HG03196 (cell line): ENCODE measurements at regions not wholly inside any gene's neighbourhood (a gene's known extent, or its start where the extent isn't known, plus 50 kb on each side); places are given as distances from the start of the nearest gene placed in this dataset.
"Not testable (repeated sequence)": the region's sequence is repeated elsewhere in the genome, so short reads cannot be mapped to it uniquely, and the experiment has no call there.

Experiments
- ATAC-seq: cut with Tn5 transposase; IDR thresholded peaks from one replicate; pipeline ENCODE4 v1.9.1; 2021; ENCODE audit not compliant: unreplicated experiment

DNA sequence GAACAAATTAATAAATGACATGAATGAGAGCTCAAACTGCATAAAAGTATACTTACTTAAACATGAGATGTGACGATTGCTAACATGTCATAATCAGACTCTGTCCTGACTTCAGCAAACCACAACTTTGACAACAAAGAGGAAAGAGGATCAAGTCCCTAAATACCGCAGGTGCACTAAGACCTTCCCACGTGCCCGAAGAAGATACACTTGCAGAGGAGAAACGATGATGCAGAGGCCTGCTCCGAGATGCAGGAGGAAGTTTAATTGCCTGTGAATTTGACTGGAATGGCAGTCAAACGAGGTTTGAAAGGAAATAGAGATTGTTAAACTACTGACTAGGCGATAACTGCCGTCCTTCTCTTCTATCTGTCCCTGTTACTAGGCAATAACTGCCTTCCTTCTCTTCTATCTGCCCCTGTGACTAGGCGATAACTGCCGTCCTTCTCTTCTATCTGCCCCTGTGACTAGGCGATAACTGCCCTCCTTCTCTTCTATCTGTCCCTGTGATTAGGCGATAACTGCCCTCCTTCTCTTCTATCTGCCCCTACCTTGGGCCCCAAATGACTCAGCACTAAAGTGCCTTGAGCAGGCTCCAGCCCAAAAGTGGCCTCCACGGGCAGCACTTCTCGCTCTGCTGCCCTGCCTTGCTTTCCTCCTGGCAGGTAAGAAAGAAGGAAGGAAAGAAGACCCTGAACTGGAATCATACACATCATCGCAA, 2226.0 kb upstream of the DEFB115 start:
- ATAC-seq: not testable (repeated sequence)

DNA sequence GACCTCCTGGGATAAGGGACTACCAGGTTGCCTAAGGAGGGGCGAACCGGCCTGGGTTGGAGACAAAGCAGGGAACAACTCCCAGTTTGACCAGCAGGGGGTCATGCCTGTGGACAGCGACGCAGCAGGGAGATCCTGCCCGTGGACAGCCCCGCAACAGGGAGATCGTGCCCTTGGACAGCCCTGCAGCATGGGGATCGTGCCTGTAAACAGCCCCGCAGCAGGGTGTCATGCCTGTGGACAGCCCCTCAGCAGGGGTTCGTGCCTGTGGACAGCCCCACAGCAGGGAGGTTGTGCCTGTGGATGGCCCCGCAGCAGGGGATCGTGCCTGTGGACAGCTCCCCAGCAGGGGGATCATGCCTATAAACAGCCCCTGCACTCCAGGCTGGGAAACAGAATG, 2213.2 kb upstream of the DEFB115 start:
- ATAC-seq: not testable (repeated sequence)

DNA sequence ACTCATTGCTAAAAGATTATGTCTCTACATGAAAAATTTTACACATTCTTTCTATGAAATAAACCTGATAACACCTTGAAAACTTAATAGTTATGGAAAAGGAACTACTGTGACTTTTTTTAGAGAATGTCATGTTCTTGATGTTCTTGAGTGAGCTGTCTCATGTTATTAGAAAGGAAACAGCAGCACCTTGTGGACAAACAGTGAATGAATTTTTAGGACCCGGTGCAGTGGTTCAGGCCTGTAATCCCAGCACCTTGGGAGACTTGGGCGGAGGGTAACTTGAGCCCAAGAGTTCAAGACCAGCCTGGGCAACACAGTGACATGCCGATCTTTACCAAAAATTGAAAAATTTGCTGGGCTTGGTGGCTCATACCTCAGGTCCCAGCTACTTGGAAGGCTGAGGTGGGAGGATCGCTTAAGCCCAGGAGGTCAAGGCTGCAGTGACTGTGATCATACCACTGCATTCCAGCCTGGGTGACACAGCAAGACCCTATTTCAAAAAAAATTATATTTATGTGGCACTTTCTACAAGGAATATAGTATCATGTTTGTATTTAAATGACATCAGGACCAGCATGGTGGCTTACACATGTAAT, 2207.4 kb upstream of the DEFB115 start:
- not testable (repeated sequence) for ATAC-seq

DNA sequence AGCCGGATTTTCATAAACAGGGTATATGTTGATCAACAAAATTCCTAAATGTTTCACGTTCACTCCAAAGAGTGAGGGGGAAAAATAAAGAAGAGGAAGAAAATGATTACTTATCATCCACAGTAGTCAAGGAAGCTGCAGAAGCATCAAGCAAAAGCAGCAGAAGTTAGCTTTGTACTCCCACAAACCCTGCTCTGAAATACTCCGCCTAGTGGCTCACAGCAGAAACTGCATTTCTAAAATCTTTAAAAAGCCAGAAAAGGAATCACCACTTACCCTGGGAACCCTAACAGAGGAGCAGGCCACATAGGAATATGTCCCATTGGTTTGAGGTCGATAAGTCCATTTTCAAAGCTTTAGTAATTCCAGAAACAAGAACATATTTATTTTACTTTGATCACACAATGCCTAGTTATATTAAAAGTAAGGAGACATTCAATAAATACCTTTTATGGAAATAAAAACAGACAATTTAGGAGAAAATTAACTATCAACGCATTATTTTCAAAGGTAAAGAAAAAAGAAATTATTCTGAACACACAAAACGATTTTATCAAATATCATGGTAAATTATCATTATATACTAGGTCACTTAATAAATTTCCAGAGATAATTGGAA, 2199.5 kb upstream of the DEFB115 start:
- ATAC-seq: not testable (repeated sequence)

DNA sequence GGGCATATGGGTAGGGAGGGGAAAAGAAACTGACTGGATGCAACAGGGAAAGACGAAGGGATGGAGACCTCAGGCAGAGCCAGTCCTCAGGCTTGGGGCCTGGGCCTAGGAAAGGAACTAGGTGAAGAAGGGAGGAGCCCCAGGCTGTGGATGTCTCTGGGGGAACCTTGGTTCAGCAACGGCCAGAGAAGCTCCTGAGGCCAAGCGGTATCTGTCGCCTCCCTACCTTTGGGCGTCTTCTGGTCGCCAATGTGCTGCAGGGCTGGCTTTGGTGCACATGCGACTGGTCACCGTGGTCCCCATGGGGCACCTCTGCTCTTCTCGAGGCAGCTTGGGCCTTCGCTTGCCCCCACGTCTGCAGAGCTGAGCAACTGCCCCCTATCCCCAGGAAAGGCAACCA, 2195.0 kb upstream of the DEFB115 start:
- not testable (repeated sequence) for ATAC-seq

DNA sequence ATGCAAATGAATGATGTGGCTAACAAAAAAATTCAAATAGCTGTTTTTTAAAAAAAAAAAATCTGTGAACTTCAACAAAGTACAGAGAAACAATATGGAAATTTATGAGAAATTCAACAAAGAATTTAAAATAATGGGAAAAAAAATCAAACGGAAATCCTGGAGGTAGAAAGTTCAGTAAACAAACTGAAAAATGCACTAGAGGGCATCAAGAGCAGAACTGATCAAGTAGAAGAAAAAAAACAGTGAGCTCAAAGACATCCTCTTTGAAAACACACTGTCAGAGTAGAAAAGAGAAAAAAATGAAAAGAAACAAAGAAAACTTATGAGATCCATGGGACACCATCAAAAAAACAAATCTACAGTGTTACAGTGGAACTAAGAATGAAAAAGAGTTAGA, 2191.1 kb upstream of the DEFB115 start:
- ATAC-seq: not testable (repeated sequence)

DNA sequence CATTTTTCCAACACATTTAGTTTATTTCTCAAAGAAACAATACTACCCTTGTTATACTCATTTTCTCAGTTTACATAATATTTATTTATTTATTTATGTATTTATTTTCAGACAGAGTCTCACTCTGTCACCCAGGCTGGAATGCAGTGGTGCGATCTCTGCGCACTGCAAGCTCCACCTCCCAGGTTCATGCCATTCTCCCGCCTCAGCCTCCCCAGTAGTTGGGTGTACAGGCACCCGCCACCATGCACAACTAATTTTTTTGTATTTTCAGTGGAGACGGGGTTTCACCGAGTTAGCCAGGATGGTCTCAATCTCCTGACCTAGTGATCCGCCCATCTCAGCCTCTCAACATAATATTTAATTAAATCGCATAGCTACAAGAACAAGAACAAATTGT, 2183.8 kb upstream of the DEFB115 start:
- not testable (repeated sequence) for ATAC-seq

DNA sequence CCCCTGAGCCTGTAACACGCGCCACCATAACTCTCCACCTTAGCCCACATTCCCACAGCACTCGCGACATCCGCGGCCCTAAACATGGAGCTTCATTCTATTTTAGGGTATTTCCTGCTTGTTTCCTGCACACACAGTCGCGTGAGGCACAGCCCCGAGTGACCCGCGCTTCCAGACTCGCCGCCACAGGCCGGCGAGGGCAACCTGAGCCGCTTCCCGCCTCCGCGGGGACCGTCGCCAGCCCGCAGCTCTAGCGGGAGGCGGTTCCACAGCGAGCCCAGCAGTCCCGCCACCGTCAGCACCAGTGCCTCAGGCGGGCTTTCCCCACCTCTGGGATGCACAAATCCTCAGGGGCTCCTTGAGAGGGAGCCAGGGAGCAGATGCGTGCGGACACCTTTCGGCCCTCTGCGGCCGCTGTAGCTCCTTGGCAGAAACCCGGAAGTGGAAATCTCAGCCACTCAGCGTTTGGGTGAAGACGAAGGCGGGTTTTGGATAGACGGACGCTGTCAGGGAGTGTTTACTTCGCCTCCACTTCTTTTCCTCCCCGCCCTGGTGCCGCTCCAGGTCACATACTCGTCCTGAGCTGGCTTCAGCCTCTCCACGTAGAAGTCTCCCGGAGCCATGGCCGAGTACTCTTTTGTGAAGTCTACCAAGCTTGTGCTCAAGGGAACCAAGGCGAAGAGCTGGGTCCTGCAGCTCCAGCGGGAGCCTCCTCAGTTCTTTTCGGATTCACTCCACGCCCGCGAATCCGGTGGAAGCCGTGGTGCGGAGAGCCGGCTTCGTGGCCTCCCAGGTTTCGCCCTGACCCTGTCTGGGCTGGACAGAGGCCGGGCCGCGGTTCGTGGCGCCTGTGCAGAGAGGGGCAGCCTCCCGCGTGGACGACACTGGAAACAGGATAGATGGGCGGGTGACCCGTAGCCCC, 2177.4 kb upstream of the DEFB115 start:
- ATAC-seq: peak; percentile 92

DNA sequence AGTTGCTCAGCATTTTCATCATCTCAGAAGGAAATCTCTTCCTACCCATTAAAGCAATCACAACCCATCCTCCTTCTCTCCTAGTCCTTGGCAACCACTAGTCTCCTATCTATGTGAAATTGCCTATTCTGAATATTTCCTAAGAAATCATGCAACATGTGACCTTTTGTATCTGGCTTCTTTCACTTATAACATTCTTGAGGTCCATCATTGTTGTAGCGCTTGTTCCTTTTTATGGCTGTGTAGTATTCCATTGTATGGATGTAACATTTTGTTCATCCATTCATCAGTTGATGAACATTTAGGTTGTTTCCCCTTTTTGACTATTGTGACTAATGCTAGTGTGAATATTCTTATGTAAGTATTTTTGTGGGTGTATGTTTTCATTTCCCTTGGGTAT, 2175.8 kb upstream of the DEFB115 start:
- not testable (repeated sequence) for ATAC-seq

DNA sequence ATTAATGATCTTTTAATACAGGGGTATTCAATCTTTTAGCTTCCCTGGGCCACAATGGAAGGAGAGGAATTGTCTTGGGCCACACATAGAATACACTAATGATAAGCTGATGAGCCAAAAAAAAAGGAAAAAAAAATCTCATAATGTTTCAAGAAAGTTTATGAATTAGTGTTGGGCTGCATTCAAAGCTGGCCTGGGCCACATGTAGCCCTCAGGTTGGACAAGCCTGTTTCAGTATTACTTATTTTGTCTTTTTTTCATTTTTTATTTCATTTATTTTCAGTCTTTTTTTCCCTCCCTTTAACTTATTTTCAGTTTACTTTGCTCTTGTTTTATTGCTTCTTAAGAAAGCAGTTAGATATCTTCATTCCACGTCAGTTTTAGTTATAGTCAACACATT, 2171.8 kb upstream of the DEFB115 start:
- ATAC-seq: no peak

DNA sequence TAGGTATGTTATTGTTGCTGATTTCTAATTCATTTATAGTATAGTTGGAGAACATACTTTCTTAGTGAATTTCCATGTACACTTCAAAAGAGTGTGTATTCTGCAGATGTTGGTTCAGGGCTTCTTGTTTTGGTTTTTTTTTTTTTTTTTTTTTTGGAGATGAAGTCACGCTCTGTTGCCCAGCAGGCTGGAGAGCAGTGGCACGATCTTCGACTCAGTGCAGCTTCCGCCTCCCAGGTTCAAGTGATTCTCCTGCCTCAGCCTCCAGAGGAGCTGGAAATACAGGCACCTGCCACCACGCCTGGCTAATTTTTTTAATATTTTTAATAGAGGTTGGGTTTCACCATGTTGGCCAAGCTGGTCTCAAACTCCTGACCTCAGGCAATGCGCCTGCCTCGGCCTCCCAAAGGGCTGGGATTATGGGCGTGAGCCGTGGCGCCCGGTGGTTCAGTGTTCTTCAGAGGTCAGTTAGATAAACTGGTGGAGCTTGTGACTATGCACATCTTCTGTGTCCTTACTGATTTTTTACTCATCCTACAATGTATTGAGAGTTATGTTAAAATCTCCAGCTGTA, 2171.2 kb upstream of the DEFB115 start:
- not testable (repeated sequence) for ATAC-seq

DNA sequence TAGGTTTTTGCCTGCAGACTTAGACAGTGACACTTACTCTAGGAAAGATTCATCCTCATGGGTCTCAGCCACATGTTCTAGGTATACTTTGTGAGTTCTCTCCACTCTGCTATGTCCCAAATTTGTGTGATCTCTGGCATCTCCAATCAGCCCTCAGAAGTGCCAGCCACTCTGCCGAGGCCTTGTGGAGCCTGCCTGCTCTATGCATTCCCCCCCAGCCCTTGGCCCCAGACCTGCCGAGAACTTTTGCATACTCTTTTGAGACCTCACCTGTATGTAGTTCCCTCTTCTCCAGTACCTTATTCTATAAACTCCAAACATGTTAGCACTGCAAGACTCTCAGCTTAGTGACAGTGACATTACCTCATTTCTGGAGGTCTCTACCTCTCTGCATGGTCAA, 2170.5 kb upstream of the DEFB115 start:
- ATAC-seq: no peak

DNA sequence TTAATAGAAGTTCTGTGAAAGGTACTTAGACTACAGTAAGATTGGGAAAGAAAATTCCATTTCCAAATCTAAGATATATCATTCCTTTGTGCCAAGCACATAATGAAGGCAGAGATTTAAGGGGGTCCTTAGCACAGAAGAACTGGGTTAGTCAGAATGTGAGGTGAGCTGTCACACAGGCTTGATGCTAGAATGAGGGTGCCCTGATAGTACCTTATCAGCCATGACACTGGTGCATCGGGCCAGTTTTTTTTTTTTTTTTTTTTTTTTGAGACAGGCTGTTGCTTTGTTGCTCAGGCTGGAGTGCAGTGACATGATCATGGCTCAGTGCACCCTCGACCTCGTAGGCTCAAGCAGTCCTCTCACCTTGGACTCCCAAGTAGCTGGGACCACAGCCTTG, 2169.6 kb upstream of the DEFB115 start:
- not testable (repeated sequence) for ATAC-seq

DNA sequence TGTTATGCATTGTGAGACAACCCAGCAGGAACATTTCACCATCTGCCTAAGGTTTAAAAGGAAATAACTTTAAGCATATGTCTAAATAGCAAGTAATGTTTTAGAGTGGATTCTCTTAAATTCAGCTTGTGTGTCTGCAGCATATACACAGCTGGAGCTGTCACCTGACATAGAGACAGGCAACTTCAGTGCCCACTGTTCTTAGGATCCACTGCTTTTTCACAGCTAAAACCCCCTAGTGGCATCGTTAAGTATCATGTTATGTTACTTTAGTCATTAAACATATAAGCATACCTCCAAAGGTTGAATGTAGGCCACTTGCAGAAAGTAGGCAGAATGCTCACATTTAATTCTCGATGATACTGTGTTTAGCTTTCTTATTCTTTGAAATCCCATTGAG, 2169.0 kb upstream of the DEFB115 start:
- ATAC-seq: not testable (repeated sequence)

DNA sequence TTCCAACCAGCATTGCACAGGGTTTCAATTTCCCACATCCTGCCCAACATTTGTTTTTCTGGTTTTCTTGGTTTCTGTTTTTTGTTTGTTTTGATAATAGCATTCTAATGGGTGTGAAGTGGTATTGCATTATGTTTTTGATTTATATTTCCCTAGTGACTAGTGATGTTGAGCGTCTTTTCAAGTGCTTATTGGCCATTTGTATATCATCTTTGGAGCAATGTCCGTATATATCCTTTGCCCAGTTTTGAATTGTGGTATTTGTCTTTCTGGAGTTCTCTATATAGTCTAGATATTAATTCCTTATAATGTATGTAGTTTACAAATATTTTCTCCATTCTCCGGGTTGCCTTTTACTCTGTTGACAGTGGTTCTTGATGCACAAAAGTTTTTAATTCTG, 2168.1 kb upstream of the DEFB115 start:
- ATAC-seq: not testable (repeated sequence)

DNA sequence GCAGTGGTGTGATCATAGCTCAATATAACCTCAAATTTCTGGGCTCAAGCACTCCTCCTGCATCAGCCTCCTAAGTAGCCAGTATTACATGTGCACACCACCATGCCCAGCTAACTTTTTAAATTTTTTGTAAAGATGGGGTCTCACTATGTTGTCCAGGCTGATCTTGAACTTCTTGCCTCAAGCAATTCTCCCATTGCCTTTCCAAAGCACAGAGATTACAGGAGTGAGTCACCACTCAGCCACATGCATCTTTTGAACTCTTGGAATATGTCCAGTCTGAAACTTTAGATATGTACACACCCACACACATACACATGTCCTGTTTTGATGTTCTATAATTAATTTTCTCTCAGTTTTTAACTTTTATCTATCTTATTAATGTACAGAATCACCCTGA, 2163.5 kb upstream of the DEFB115 start:
- not testable (repeated sequence) for ATAC-seq

DNA sequence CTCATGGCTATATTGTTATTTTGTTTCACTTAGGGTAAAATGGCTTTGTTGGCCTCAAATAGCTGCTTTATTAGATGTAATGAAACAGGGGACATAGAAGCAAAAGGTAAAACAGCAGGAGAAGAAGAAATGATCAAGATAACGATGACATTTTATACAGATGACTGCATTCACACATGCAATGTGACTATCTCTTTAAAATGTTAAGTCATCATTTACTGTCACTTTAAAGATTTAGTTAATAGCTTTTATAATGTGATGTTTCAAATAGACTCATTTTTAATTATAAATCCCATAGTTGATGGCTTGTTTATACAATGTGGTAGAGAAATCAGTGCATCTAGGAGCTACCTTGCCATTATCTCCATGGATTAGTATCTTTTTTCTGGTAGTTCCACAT, 2160.8 kb upstream of the DEFB115 start:
- not testable (repeated sequence) for ATAC-seq

DNA sequence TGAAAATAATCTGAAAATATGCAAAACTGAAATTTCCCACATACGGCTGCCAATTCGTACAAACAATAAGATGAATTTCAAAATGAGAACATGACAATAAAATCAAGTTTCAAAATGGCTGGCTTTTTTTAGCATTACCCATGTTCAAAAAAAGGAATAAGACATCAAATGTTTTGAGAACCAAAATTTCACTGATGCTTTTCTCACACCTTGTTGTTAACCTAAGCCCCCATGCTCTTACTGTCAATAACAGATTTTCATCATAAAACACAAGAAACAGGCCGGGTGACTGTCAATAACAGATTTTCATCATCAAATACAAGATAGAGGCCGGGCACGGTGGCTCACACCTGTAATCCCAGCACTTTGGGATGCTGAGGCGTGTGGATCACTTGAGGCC, 2149.6 kb upstream of the DEFB115 start:
- ATAC-seq: not testable (repeated sequence)

DNA sequence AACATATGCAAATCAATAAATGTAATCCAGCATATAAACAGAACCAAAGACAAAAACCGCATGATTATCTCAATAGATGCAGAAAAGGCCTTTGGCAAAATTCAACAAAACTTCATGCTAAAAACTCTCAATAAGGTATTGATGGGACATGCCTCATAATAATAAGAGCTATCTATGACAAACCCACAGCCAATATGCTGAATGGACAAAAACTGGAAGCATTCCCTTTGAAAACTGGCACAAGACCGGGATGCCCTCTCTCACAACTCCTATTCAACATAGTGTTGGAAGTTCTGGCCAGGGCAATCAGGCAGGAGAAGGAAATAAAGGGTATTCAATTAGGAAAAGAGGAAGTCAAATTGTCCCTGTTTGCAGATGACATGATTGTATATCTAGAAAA, 2148.1 kb upstream of the DEFB115 start:
- ATAC-seq: not testable (repeated sequence)

DNA sequence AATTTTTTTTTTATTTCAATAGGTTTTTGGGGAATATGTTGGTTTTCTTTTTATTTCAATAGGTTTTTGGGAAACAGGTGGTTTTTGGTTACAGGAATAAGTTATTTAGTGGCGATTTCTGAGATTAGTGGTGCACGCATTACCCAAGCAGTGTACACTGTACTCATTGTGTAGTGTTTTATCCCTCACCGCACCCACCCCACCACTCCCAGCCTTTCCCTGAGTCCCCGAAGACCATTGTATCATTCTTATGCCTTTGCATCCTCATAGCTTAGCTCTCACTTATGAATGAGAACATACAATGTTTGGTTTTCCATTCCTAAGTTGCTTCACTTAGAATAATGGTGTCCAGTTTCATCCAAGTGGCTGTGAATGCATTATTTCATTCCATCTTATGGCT, 2142.4 kb upstream of the DEFB115 start:
- not testable (repeated sequence) for ATAC-seq

DNA sequence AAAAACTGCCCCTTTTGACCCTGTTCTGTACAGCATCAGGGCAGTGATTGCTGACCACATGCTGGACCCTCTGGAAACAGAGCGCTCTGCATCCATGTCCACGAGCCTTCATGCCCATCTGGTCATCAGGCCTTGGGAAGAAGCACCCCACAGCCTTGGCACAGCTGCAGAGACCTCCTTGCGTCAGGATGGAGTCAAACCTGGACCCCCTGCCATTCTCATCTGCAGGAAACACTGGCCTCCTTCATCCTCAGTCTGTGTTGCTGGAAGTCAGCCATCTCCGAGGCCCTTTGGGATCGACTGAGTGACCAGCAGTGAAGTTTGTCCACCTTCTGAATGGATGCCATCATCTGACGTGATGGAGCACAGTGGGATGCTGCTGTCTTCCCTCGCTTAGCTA, 2138.3 kb upstream of the DEFB115 start:
- ATAC-seq: no peak
